IMR-90 (cell line): ENCODE measurements at regions not wholly inside any gene's neighbourhood (a gene's known extent, or its start where the extent isn't known, plus 50 kb on each side); places are given as distances from the start of the nearest gene placed in this dataset.
"Not testable (repeated sequence)": the region's sequence is repeated elsewhere in the genome, so short reads cannot be mapped to it uniquely, and the experiment has no call there.

ENCODE experiments used
- ATAC-seq: fragments of 200-7000 bp; cut with Tn5 transposase; 2 replicates; pipeline ENCODE4 v1.9.1; 2020; ENCODE audit warnings: low read depth, mild to moderate bottlenecking, moderate library complexity
- BruUV-seq: library from RNA; stranded (reverse); fragments of 400-500 nt; replicated peaks from 2 replicates; lab custom pipeline; 2021; lab: Mats Ljungman, UMichigan
- CTCF ChIA-PET: fragments of 300-600 bp; formaldehyde crosslinking; extraction: SDS; loops from one replicate; lab custom pipeline; 2021; ENCODE audit warnings: antibody characterized with exemption; lab: Yijun Ruan, JAX
- POLR2A ChIA-PET: fragments of 300-600 bp; sonication (Branson Sonifier 250); formaldehyde crosslinking; loops from one replicate; lab custom pipeline; 2022; ENCODE audit warnings: antibody characterized with exemption; ENCODE audit not compliant: unreplicated experiment; lab: Charles Lee
- DNase-seq: peaks from one replicate; pipeline ENCODE4 v3.0.0; 2013
- H2AFZ ChIP-seq: replicated peaks from 2 replicates; pipeline ENCODE3; 2013; ENCODE audit warnings: low read length, mild to moderate bottlenecking; ENCODE audit not compliant: poor library complexity
- H2AK5ac ChIP-seq: 2 replicates; pipeline ENCODE4 v1.6.1; 2013; ENCODE audit warnings: low read depth, low read length, inconsistent platforms
- H2AK9ac ChIP-seq: replicated peaks from 2 replicates; pipeline ENCODE3; 2013; ENCODE audit warnings: mild to moderate bottlenecking, low read depth, low read length, moderate library complexity; ENCODE audit not compliant: poor library complexity
- H2BK120ac ChIP-seq: 2 replicates; pipeline ENCODE4 v1.6.1; 2013; ENCODE audit warnings: low read depth, low read length, inconsistent platforms
- H2BK15ac ChIP-seq: 3 replicates; pipeline ENCODE4 v1.6.1; 2013; ENCODE audit warnings: low read depth, low read length, inconsistent platforms
- H2BK20ac ChIP-seq: 2 replicates; pipeline ENCODE4 v1.6.1; 2013; ENCODE audit warnings: low read depth, mild to moderate bottlenecking, inconsistent platforms, low read length, moderate library complexity
- H2BK5ac ChIP-seq: 2 replicates; pipeline ENCODE4 v1.6.1; 2013; ENCODE audit warnings: mild to moderate bottlenecking, low read depth, low read length, inconsistent platforms; ENCODE audit not compliant: poor library complexity, severe bottlenecking
- H3K14ac ChIP-seq: replicated peaks from 2 replicates; pipeline ENCODE4 v1.6.1; 2013; ENCODE audit warnings: low read depth, low read length, inconsistent platforms
- H3K18ac ChIP-seq: 2 replicates; pipeline ENCODE4 v1.6.1; 2013; ENCODE audit warnings: low read depth, low read length, control low read depth
- H3K23ac ChIP-seq: 2 replicates; pipeline ENCODE4 v1.6.1; 2013; ENCODE audit warnings: low read depth, low read length, inconsistent platforms
- H3K27ac ChIP-seq: 2 replicates; pipeline ENCODE4 v1.5.1; 2013; ENCODE audit warnings: mild to moderate bottlenecking, control low read depth, low read length; ENCODE audit not compliant: insufficient read depth
- H3K27me3 ChIP-seq: 2 replicates; pipeline ENCODE4 v1.6.1; 2013; ENCODE audit warnings: low read length; ENCODE audit not compliant: control insufficient read depth, insufficient read depth
- H3K36me3 ChIP-seq: 2 replicates; pipeline ENCODE4 v1.6.1; 2013; ENCODE audit warnings: low read length, mixed read lengths; ENCODE audit not compliant: control insufficient read depth, insufficient read depth
- H3K4ac ChIP-seq: 2 replicates; pipeline ENCODE4 v1.6.1; 2013; ENCODE audit warnings: low read depth, low read length, inconsistent platforms
- H3K4me1 ChIP-seq: 2 replicates; pipeline ENCODE4 v1.6.1; 2013; ENCODE audit warnings: low read length, mixed read lengths; ENCODE audit not compliant: control insufficient read depth, insufficient read depth
- H3K4me2 ChIP-seq: 2 replicates; pipeline ENCODE4 v1.6.1; 2013; ENCODE audit warnings: low read depth, mild to moderate bottlenecking, control low read depth, low read length, moderate library complexity
- H3K4me3 ChIP-seq: 2 replicates; pipeline ENCODE4 v1.5.1; 2013; ENCODE audit warnings: low read depth, mild to moderate bottlenecking, control low read depth, low read length, moderate library complexity; ENCODE audit not compliant: insufficient read depth
- H3K56ac ChIP-seq: 2 replicates; pipeline ENCODE4 v1.6.1; 2013; ENCODE audit warnings: low read length, inconsistent platforms; ENCODE audit not compliant: insufficient read depth; ENCODE audit errors: extremely low read depth
- H3K79me1 ChIP-seq, 2 experiments: 2 replicates each; pipeline ENCODE4 v1.6.1; 2013; ENCODE audit warnings: low read length in 2 of 2, inconsistent platforms in 1 of 2, low read depth in 1 of 2
- H3K9ac ChIP-seq: 2 replicates; pipeline ENCODE4 v1.6.1; 2013; ENCODE audit warnings: low read depth, low read length, control low read depth
- H3K9me1 ChIP-seq: 2 replicates; pipeline ENCODE4 v1.6.1; 2013; ENCODE audit warnings: low read length, inconsistent platforms; ENCODE audit not compliant: insufficient read depth
- H3K9me3 ChIP-seq: 2 replicates; pipeline ENCODE4 v1.6.1; 2013; ENCODE audit warnings: low read length; ENCODE audit not compliant: control insufficient read depth, insufficient read depth
- H4K20me1 ChIP-seq: 2 replicates; pipeline ENCODE4 v1.6.1; 2013; ENCODE audit warnings: low read length, inconsistent platforms; ENCODE audit not compliant: insufficient read depth
- H4K5ac ChIP-seq: 2 replicates; pipeline ENCODE4 v1.6.1; 2013; ENCODE audit warnings: mild to moderate bottlenecking, low read depth, low read length, control low read depth
- H4K8ac ChIP-seq, 2 experiments: 2 replicates each; pipeline ENCODE4 v1.6.1; 2013; ENCODE audit warnings: low read depth in 2 of 2, low read length in 2 of 2, control low read depth in 1 of 2, inconsistent platforms in 1 of 2
- H4K91ac ChIP-seq: 2 replicates; pipeline ENCODE4 v1.6.1; 2013; ENCODE audit warnings: low read depth, low read length, inconsistent platforms; ENCODE audit not compliant: insufficient read depth
- WGBS, 2 experiments: methylation state at CpG; one replicate each; pipeline versions ENCODE4 v1.1.5 to v1.1.7; 2013; ENCODE audit warnings: missing lambda C conversion rate in 2 of 2; ENCODE audit not compliant: insufficient read length in 1 of 2; ENCODE audit errors: extremely low coverage in 2 of 2; 5-methylcytosine and 5-hydroxymethylcytosine counted together
- dilution Hi-C: fragments of 300-500 bp; cut with HindIII; formaldehyde crosslinking; loops from one replicate; pipeline ENCODE4 v1.14.3; 2018; ENCODE audit warnings: low sequenced_read_pairs; ENCODE audit not compliant: unreplicated experiment
- in situ Hi-C: fragments of 300-500 bp; cut with MboI; formaldehyde crosslinking; loops from 3 replicates; pipeline ENCODE4 v1.14.3; 2019; ENCODE audit warnings: low sequenced_read_pairs, inconsistent platforms, mixed read lengths
- intact Hi-C: fragments of 100-400 bp; cut with micrococcal nuclease; formaldehyde crosslinking; loops from 2 replicates; pipeline ENCODE4 v1.10.0; 2022

GRCh38 chr16:10294153-10294552, 91.7 kb upstream of the ATF7IP2 start:
- ATAC-seq, H3K4me1 ChIP-seq, H3K14ac ChIP-seq, H4K8ac ChIP-seq, in situ Hi-C loops, CTCF ChIA-PET, H2BK5ac ChIP-seq, H3K9ac ChIP-seq, H2BK15ac ChIP-seq, DNase-seq, POLR2A ChIA-PET, H3K4me2 ChIP-seq, H3K79me1 ChIP-seq, BruUV-seq, dilution Hi-C loops, H3K4me3 ChIP-seq, H2AFZ ChIP-seq, H4K91ac ChIP-seq, H3K27me3 ChIP-seq, H2AK9ac ChIP-seq, H3K23ac ChIP-seq, H2BK120ac ChIP-seq, H3K4ac ChIP-seq, H3K56ac ChIP-seq, intact Hi-C loops, H2BK20ac ChIP-seq, H3K9me3 ChIP-seq, H3K9me1 ChIP-seq, H3K36me3 ChIP-seq, H3K18ac ChIP-seq, H4K20me1 ChIP-seq, H2AK5ac ChIP-seq, H4K5ac ChIP-seq, H3K27ac ChIP-seq: not testable (repeated sequence)
- 63% methylated on average over 1 of the region's 3 CpGs; no CpG with 5 or more reads in 1 of the 2 experiments for WGBS, 2 experiments
